Neural cell (in vitro differentiated cells): ENCODE measurements at regions not wholly inside any gene's neighbourhood (a gene's known extent, or its start where the extent isn't known, plus 50 kb on each side); places are given as distances from the start of the nearest gene placed in this dataset.

ENCODE experiments used
- EP300 ChIP-seq: fragments of 450-650 bp; conservative IDR thresholded peaks from 2 replicates; pipeline ENCODE4 v1.6.1; 2014; ENCODE audit warnings: antibody characterized with exemption, mild to moderate bottlenecking, moderate library complexity; ENCODE audit not compliant: poor library complexity, severe bottlenecking
- EZH2 ChIP-seq: fragments of 200-600, 300-800 bp; shearing (Covaris generic), sonication (generic); IDR thresholded peaks from 2 replicates; pipeline ENCODE4 v1.6.1; 2014; ENCODE audit warnings: antibody characterized with exemption, low read length, borderline replicate concordance, mild to moderate bottlenecking; ENCODE audit not compliant: insufficient read depth, poor library complexity, severe bottlenecking
- MXI1 ChIP-seq: fragments of 450-650 bp; conservative IDR thresholded peaks from 2 replicates; pipeline ENCODE4 v1.6.1; 2014; ENCODE audit warnings: antibody characterized with exemption, mild to moderate bottlenecking; ENCODE audit not compliant: poor library complexity, severe bottlenecking
- POLR2AphosphoS5 ChIP-seq: IDR thresholded peaks from 2 replicates; pipeline ENCODE4 v1.6.1; 2012
- RAD21 ChIP-seq: fragments of 450-650 bp; conservative IDR thresholded peaks from 2 replicates; pipeline ENCODE4 v1.6.1; 2014; ENCODE audit warnings: antibody characterized with exemption, mild to moderate bottlenecking, moderate library complexity
- SMC3 ChIP-seq: fragments of 450-650 bp; conservative IDR thresholded peaks from 2 replicates; pipeline ENCODE4 v1.6.1; 2014; ENCODE audit warnings: antibody characterized with exemption, mild to moderate bottlenecking, moderate library complexity; ENCODE audit not compliant: poor library complexity
- TF ChIP-seq, protein P1 (sequence below): fragments of 450-650 bp; IDR thresholded peaks from 2 replicates; pipeline ENCODE4 v1.5.1; 2014; ENCODE audit warnings: antibody characterized with exemption, mild to moderate bottlenecking, moderate library complexity; ENCODE audit not compliant: poor library complexity, severe bottlenecking
- TF ChIP-seq, protein P2 (sequence below): IDR thresholded peaks from 2 replicates; pipeline ENCODE4 v1.6.1; 2012; ENCODE audit warnings: borderline replicate concordance

DNA sequence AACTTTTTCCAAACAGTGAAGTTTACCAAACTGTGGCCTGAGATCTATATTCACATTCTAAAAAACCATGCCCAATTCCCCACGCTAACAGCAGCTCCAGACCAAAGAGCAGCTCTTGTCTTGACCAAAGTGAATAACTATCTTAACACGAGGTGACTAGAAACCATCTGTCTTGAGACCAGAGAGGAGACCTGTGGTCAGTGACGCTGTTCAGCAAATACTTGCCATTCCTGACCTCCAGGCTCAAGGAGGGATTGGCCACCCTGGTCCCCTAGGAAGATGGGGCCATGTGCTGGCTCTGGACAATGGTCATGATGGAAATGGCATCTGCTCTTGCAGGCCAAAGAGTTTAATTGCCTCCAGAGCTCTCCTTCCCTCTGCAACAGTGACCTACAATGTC is 104.4 kb upstream of the CD93 start:
- TF ChIP-seq, protein P1, sequence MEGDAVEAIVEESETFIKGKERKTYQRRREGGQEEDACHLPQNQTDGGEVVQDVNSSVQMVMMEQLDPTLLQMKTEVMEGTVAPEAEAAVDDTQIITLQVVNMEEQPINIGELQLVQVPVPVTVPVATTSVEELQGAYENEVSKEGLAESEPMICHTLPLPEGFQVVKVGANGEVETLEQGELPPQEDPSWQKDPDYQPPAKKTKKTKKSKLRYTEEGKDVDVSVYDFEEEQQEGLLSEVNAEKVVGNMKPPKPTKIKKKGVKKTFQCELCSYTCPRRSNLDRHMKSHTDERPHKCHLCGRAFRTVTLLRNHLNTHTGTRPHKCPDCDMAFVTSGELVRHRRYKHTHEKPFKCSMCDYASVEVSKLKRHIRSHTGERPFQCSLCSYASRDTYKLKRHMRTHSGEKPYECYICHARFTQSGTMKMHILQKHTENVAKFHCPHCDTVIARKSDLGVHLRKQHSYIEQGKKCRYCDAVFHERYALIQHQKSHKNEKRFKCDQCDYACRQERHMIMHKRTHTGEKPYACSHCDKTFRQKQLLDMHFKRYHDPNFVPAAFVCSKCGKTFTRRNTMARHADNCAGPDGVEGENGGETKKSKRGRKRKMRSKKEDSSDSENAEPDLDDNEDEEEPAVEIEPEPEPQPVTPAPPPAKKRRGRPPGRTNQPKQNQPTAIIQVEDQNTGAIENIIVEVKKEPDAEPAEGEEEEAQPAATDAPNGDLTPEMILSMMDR: no peak
- TF ChIP-seq POLR2AphosphoS5: no peak
- TF ChIP-seq MXI1: no peak
- TF ChIP-seq EP300: no peak
- TF ChIP-seq SMC3: no peak
- TF ChIP-seq, protein P2, sequence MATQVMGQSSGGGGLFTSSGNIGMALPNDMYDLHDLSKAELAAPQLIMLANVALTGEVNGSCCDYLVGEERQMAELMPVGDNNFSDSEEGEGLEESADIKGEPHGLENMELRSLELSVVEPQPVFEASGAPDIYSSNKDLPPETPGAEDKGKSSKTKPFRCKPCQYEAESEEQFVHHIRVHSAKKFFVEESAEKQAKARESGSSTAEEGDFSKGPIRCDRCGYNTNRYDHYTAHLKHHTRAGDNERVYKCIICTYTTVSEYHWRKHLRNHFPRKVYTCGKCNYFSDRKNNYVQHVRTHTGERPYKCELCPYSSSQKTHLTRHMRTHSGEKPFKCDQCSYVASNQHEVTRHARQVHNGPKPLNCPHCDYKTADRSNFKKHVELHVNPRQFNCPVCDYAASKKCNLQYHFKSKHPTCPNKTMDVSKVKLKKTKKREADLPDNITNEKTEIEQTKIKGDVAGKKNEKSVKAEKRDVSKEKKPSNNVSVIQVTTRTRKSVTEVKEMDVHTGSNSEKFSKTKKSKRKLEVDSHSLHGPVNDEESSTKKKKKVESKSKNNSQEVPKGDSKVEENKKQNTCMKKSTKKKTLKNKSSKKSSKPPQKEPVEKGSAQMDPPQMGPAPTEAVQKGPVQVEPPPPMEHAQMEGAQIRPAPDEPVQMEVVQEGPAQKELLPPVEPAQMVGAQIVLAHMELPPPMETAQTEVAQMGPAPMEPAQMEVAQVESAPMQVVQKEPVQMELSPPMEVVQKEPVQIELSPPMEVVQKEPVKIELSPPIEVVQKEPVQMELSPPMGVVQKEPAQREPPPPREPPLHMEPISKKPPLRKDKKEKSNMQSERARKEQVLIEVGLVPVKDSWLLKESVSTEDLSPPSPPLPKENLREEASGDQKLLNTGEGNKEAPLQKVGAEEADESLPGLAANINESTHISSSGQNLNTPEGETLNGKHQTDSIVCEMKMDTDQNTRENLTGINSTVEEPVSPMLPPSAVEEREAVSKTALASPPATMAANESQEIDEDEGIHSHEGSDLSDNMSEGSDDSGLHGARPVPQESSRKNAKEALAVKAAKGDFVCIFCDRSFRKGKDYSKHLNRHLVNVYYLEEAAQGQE: no peak
- TF ChIP-seq EZH2: no peak
- TF ChIP-seq RAD21: no peak
